ENCODE measurements at regions not wholly inside any gene's neighbourhood (a gene's known extent, or its start where the extent isn't known, plus 50 kb on each side); places are given as distances from the start of the nearest gene placed in this dataset.

GRCh38 chr14:97730706-97731105 lies 933.5 kb downstream of the VRK1 start:
- Mint-ChIP-seq H3K4me3 (no peak overlapping the region), H3K36me3 (ENCODE audit: low read depth) (no peaks in the 10 kb centered on the region), H3K27me3 (ENCODE audit: low read depth, poor library complexity) (peaks cover 17% of the 10 kb centered on the region), H3K9me3 (peaks cover 8% of the 10 kb centered on the region), H3K27ac (no peak overlapping the region), H3K4me1 (no peaks in the 10 kb centered on the region)
- TF ChIP-seq, protein P1, sequence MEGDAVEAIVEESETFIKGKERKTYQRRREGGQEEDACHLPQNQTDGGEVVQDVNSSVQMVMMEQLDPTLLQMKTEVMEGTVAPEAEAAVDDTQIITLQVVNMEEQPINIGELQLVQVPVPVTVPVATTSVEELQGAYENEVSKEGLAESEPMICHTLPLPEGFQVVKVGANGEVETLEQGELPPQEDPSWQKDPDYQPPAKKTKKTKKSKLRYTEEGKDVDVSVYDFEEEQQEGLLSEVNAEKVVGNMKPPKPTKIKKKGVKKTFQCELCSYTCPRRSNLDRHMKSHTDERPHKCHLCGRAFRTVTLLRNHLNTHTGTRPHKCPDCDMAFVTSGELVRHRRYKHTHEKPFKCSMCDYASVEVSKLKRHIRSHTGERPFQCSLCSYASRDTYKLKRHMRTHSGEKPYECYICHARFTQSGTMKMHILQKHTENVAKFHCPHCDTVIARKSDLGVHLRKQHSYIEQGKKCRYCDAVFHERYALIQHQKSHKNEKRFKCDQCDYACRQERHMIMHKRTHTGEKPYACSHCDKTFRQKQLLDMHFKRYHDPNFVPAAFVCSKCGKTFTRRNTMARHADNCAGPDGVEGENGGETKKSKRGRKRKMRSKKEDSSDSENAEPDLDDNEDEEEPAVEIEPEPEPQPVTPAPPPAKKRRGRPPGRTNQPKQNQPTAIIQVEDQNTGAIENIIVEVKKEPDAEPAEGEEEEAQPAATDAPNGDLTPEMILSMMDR (IDR thresholded peaks at IDR 0.05): no peak
- DNase-seq: no peak

- Mint-ChIP-seq H3K36me3 (ENCODE audit: low read depth) (no peaks in the 10 kb centered on the region), H3K9me3 (peaks cover 8% of the 10 kb centered on the region), H3K27me3 (ENCODE audit: low read depth, poor library complexity) (peaks cover 17% of the 10 kb centered on the region), H3K4me3 (no peak overlapping the region), H3K27ac (no peak overlapping the region), H3K4me1 (no peaks in the 10 kb centered on the region)
- TF ChIP-seq, protein P1 (IDR thresholded peaks at IDR 0.05): no peak
- no peak for DNase-seq
These were observed 934.6 kb downstream of the VRK1 start for GRCh38 chr14:97731800-97732199.

DNA sequence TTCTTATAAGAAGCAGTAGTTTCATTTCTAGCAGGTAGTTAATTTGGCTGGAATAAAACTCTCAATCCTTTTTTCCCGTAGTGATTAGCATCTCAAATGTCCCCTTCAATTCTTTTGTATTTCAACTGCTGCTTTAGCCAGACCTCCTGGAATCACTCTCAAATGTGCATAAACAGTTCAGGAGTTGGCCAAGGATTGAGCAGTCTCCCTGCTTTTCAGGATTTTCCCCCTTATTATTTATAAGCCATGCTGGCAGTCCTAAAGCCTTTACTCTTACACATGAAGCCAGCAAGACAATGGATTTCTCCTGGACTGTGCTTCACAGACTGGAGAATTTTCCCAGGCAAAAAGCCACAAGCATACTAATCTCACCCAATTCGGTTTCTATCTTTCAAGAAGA lies 950.1 kb downstream of the VRK1 start:
- Mint-ChIP-seq H3K36me3 (ENCODE audit: low read depth) (no peaks in the 10 kb centered on the region), H3K4me3 (no peak overlapping the region), H3K9me3 (no peaks in the 10 kb centered on the region), H3K4me1 (no peaks in the 10 kb centered on the region), H3K27ac (no peak overlapping the region), H3K27me3 (ENCODE audit: low read depth, poor library complexity) (peaks cover 4% of the 10 kb centered on the region)
- TF ChIP-seq, protein P1 (IDR thresholded peaks at IDR 0.05): no peak
- no peak for DNase-seq

- TF ChIP-seq, protein P1 (IDR thresholded peaks at IDR 0.05): no peak
- no peaks in the 10 kb centered on the region for H3K4me1 Mint-ChIP-seq
- H3K4me3 Mint-ChIP-seq: no peak overlapping the region
- H3K27ac Mint-ChIP-seq: no peak overlapping the region
- no peak for DNase-seq
- no peaks in the 10 kb centered on the region for H3K36me3 Mint-ChIP-seq (ENCODE audit: low read depth)
- H3K27me3 Mint-ChIP-seq (ENCODE audit: low read depth, poor library complexity): peaks cover 4% of the 10 kb centered on the region
- no peaks in the 10 kb centered on the region for H3K9me3 Mint-ChIP-seq
These were observed 951.4 kb downstream of the VRK1 start for GRCh38 chr14:97748616-97749015.

GRCh38 chr14:97757491-97757890 lies 960.3 kb downstream of the VRK1 start:
- Mint-ChIP-seq H3K27ac (no peak overlapping the region), H3K4me3 (no peak overlapping the region), H3K9me3 (no peaks in the 10 kb centered on the region), H3K36me3 (ENCODE audit: low read depth) (no peaks in the 10 kb centered on the region), H3K4me1 (peaks cover 17% of the 10 kb centered on the region), H3K27me3 (ENCODE audit: low read depth, poor library complexity) (peaks cover 18% of the 10 kb centered on the region)
- TF ChIP-seq, protein P1 (IDR thresholded peaks at IDR 0.05): no peak
- no peak for DNase-seq

GRCh38 chr14:97760050-97760449 lies 962.9 kb downstream of the VRK1 start:
- Mint-ChIP-seq H3K27ac (no peak overlapping the region), H3K4me1 (peaks cover 14% of the 10 kb centered on the region), H3K9me3 (no peaks in the 10 kb centered on the region), H3K4me3 (no peak overlapping the region), H3K36me3 (ENCODE audit: low read depth) (no peaks in the 10 kb centered on the region), H3K27me3 (ENCODE audit: low read depth, poor library complexity) (peaks cover 12% of the 10 kb centered on the region)
- TF ChIP-seq, protein P1 (IDR thresholded peaks at IDR 0.05): no peak
- no peak for DNase-seq

Measured in nephron progenitor cell (in vitro differentiated cells).